HK-2 (cell line): ENCODE measurements at regions not wholly inside any gene's neighbourhood (a gene's known extent, or its start where the extent isn't known, plus 50 kb on each side); places are given as distances from the start of the nearest gene placed in this dataset.

Source experiments
- DNase-seq: peaks from one replicate; pipeline ENCODE4 v3.0.0-alpha.2; 2018; ENCODE audit not compliant: unreplicated experiment

DNA sequence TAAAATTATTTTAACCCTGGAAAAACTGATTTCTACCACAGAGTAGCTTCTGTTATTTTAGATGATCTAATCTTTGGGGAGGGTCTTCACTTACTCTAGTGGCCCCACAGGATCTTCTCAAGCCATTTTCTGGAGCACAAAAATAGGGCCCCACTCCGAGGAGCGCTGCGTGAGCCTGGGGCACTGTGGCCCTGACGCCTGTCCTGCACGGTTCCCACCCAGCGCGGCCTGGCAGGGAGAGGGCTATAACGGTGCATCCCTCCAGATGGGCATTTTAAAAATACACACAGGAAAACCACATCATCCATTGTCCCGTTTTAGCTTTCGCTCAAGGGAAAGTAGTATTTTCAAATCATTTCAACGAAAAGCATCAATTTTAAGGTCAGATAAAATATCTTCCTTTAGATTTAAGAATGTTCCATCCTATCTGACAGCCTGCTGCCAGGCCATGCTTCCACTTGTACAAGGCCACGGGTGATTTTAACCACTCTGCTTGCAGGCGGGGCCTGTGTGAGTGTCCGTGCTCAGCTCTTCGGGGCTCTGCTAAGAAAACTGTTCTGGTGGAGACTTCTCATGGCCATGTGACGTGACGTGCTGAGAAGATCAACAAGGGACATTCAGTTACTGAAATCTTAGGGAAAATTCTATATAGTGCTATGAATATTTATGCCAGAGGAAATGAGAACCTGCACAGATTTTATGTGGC lies 683.8 kb upstream of the SGCG start:
- no peak for DNase-seq

DNA sequence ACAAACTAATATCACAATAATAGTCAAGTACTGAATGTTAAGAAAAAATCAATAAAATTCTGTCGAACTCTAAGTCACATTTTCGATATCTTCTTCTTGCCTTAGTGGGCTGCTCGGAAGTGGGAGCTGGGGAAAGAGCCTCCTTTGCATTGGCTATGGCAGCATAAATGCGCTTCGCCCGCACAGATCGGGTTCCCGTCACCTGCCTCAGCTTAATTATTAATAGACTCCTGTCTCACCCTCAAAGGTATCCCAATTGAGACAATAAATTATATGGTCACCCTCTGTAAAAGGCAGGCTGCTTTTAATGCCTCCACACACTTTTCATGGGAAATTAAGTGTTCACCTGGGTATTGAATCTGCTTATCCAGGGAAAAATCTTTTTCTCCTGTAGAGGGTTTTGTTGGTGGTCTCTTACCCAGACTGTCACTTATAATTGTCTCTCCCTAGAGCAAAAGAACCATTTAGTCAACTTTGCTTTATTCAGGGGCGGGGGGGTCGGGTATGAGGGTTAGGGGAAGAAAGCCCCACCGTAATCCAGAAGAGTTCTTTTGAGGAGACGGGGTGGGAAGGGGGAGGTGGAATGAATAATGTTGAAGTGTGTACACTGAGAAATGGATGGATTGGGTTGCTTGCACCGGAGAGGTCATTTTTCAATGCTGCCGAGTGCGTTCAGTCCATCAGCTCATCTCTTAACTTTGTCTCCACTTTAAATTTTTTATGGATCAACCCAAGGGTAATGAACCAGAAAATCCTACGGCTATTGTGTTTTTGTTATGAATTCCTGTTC lies 682.6 kb upstream of the SGCG start:
- DNase-seq = no peak

DNA sequence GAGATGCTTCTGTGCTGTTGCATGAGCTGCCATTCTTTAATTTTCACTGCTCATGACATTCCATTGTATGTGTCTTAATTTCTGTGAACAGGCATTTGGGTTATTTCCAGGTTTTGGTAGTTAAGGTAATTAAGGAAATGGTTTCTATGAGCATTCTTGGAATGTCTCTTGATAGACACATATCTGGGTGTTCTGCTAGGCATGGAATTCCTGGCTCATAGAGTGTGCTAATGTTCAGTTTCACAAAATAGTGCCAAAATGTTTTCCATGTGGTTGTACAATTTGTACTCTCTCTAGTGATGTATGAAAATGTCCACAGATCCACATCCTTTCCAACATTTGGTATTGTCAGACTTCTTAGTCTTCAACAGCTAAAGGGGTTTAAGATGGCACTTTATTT lies 680.9 kb upstream of the SGCG start:
- DNase-seq = no peak

DNA sequence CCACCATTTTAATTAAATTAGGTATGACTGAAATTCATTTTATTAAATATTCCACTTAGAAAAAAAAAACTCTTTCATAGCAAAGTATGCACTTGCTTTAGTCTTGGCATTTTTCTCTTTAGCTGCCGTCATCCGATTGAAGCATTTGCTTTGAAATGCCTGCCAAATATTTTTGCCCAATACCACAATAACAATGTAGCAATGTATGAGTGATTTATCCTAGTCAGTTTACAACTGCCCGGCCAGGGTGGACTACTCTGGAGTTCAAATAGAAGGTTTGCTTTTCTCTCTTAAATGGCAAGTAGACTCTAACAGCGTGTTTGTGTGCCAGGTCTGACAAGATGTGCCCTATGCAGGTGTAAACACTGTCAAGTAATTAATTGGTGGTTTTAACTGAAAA lies 675.3 kb upstream of the SGCG start:
- no peak for DNase-seq

DNA sequence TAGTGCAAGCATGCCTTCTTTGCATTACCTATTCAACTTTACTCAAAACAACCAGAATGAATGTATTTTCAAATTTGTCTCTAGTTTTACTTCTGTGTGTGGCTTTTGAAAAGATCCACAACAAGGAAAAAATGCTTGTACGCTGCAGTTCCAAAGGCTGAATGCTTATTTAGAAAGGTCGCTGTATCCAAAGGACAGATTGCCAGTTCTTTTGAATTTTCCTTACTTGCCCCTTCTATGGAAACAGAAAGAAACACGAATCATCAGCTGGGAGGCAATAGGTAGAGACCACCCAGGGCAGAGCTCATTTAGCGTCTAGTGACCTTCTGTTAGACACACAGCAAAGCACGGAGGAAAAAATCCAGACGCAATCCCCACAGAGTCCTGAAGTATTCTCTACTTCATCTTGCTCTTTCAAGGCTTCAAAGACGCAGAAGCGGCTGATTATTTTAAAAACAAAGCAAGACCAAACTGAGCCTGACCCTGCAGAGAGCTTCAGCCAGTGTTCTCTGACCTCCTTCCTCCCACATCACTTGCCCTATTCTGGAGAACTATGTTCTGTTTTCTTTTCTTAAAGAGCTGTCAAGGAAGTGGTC lies 674.6 kb upstream of the SGCG start:
- DNase-seq = no peak

DNA sequence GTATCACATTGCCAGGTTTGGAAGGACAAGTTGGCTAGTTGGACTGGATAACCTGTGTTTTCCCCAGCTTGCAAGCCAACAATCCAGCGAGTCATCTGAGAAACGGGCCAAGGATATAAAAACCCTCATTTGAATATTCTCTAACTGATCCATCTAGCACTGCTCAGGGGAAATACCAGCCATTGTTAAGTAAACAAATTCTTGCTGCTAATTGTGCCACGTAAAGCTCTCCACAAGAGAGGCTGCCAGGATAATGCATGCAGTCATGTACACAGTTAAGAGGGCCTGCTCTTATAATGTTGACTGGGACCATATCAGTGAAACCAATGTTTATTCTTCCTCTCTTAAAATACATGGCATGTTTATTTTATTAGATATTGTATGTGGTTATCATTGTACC lies 663.2 kb upstream of the SGCG start:
- DNase-seq = no peak

DNA sequence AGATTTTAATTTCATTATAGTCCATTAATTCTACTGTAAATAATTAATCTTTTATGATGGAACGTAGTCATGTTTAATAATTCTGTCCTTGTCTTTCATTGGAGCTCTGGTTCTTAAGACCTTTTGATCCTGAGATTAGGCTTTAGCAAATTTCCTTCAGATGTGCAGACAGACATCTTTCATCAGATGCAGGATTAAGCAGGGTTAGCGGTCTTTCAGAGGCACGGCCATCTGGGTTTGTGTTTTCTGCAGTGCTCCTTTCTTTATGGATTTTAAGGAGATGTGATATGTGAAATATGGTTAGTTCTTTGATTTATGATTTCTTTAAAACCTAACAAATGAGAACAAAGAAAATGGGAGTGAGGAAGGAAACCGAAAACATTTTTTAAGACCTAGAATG lies 643.9 kb upstream of the SGCG start:
- no peak for DNase-seq

DNA sequence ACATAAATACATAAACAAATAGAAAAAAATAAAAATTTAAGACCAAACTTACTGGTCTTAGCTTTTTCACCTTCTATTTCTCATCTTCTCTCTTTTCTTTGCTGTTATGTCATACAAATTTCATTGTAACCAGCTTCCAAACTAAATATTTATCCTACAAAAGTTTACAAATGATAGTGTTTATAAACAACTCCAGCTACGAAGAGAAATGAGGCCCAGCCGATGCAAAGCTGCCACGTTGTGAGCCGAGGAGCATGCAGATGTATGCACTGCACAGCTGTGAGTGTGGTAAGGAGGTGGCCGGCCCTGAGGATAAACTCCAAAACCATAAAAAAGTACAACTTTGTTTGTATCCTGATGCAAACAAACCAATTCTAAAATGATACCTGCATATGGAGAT lies 642.4 kb upstream of the SGCG start:
- DNase-seq = no peak

DNA sequence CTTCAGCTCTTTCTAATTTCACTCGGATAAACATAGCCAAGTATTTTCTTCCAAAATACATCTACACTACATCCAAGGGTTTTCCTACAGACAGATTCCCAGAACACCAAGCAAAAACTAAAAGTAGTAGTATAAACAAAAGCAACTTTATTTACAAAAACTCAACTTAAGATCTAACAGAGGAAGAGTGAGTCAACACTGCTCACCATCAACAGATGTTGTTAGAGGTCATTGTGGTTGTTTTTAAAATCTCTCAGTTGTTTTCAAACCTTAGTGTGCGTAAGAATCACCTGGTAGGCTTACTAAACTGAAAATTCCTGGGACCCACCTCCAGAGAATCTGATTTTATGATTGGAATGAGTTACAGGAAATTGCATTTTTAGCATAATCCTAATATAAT lies 631.7 kb upstream of the SGCG start:
- DNase-seq = no peak

DNA sequence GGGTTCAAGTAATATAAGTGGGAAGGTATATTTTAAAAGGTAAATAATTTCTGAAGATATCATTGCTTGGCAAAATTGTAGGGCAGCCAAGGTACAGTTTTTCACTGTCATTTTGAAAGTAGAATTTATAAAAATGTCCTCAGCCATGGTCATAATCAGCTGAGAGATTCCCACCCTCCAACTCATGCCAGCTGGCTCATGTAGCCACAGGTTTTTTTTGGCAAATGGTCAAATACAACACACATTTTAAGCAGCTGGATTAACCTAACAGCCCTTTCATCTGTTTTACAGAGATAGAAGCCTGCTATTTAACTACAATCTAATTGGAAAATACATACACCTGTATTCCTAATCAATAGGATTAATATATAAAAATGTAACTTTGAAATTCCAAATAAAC lies 619.2 kb upstream of the SGCG start:
- no peak for DNase-seq

DNA sequence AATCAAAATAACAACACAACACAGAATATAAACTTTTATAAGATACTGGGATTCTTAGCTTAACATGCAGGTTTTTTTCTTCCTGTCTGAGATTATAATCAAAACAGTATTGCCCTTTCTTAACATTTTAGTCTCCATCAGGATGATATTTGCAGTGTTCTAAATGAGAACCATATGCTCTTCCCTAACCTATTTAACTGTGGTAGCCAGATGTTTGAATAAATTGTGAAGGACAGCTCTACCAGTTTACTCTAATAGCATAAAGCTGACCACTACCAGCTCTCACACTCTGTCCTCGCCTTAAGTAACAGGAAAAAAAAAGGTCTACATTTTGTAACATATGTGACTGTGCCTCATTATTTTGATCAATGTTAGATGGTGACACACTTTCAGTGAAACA lies 618.7 kb upstream of the SGCG start:
- no peak for DNase-seq

DNA sequence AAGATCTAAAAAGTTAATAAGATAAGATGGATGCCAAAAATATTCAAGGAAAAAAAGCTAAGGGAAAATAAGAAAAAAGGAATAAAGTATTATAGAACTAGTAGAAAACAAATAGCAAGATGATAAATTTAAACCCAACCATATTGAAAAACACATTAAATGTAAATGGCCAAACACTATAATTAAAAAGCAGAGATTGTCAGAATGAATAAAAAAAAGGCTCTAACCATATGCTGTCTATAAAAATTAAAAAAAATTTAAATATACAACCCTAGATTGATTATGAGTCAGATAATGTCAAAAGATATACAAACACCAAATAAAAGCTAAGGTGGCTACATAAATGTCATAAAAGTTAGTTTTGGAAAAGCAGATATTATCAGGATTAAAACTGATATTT lies 617.5 kb upstream of the SGCG start:
- DNase-seq = no peak

DNA sequence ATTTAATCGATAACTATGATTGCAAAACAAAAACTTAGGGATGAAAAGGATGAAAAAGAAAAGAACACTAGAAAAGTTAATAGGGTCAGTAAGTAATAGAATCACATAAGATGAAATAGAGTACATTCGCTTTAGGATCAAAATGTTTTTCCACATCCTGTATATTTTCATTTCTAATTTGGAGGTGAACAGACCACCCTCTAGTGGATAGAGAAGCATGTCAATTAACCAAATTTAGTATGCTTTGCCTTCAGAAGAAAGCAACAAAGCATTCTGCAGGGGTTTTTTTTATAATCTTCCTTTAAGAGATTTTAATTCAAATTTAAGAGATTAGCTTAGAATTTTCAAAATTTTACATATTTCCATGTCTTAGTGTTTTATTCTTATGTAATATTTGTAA lies 611.0 kb upstream of the SGCG start:
- no peak for DNase-seq

DNA sequence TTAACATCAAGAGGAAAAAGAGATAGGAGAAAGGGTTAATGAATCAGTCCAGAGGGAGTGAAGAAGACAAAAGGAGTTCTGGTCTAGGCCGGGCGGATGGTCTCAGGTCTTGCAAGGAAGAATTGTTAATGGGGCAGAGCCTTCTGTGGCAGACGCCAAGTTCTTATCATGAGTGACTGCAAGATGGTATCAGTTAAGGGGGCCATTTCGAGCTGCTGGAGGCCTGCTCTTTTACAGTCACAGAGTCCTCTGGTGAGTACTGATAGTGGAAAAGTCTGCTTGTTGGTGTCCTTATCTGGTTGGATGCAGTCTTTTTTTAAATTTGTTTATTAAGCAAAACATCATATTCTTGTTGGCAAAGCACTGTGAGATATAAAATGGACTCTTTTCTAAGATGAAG lies 590.9 kb upstream of the SGCG start:
- no peak for DNase-seq

DNA sequence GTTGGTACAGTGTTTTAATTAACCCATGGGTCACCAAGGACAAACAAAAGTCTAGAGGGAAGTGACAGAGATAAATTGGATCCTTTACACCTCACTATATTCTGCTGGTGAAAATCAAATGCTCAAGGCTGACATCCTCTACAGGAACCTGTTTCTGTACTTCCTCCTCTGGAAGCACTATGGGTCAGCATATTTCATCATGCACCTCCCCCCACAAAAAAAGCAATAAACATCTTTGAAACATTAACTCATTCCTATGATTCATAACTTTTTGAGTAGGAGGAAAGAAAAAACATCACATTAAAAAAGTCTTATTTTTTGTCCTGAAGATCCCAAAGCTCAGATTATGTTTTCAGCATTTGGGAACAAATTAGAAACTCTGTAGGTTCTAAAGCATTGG lies 588.3 kb upstream of the SGCG start:
- DNase-seq = no peak

DNA sequence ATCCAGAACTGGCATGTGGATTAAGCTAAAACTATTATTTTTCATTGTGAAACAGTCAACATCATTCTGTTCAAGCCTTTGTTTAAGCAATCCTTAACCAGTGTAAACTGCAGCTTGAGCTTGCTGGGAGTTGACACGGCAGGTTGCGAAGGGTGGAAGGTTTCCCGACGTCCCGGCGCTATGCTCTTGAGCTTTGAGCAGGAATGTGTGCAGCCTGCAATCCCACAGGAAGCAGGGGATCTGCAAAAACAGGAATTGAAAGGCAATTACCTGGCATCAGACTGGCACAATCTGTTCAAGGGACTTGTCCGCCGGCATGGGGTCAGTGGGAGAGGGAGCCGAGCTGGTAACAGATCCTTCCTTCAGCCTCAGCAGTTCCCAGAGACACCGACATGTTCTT lies 586.7 kb upstream of the SGCG start:
- DNase-seq = no peak

DNA sequence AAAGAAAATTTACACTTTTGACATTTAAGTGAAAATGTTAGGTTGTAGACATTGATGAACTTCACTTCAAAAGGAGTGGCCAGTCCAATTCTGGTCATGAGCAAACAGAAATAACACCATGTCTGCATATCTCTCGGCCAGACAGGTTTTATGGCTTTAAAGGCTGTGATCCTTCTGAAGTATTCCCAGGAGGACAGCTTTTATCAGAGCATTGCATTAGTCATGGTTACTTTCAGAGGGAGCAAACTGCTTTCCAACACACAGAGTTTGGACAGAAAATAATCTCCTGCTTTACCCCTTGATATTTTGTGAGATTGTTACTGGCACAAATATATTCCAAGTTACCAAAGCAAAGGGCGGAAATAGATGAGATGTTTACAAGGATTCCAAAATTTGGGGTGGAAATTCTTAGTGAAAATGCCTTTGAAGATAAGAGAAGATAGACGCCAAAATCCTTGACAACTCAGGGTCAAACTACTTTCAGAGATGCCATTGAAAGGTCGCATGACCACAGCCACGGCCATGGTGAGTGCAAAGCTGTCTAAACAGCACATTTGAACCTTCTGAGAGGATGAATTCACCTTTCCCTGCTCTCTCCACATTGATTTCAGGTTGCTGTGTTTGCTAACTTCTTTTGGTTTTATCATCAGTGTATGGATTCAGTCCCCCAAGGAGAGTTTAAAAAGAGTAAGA lies 584.5 kb upstream of the SGCG start:
- no peak for DNase-seq

DNA sequence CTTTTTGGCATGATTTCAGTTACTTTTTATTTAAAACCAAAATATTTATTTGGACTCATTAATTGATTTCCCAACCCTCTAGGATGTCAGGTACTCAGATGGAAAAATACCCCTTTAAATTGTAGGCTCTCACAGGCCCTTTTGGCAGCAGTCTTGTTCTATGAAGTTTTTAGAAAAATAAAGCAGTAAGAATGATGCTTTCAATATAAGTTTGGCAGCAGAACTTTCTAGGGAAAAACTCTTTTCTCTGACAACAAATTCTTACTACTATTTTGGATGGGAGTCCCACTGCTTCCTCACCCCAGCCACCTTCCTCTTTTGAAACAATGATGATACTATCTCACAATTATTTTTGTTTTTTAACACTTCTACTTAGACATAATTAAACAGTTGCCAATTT lies 581.6 kb upstream of the SGCG start:
- DNase-seq = no peak

DNA sequence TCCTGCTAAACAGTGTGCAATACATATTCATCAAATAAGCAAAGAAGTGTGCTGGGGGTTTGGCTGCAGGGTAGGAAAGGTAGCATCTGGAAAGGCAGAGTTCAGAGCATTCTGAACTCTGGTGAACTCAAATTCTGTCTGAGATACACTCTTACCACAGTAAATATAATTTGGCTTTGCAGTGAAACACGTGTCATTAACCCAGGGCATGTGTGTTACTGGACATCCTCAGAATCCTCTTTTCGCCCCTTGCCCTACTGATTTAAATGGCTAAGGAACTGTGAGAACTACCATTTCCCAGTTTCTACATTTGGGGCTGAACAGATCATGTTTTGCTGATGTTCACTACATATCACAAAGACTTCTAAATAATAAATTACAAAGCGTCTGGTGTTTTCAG lies 562.8 kb upstream of the SGCG start:
- no peak for DNase-seq

DNA sequence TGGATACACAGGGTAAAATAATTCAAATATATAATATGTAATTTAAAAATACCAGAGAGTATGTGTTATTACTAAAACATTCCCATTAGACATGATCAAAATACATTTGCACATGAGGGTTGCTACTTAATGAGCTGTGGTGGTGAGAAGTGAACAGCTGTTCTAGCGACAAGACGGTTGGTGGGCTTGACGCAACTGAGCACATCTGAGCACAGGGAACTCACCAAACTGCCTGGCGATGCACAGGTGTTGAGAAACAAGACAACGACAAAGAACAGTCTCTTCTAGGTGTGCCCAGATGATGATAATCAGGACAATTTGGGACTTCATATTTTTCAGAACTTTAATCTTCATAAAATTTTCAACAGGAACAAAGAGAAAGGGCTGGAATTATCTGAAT lies 555.1 kb upstream of the SGCG start:
- DNase-seq = no peak

DNA sequence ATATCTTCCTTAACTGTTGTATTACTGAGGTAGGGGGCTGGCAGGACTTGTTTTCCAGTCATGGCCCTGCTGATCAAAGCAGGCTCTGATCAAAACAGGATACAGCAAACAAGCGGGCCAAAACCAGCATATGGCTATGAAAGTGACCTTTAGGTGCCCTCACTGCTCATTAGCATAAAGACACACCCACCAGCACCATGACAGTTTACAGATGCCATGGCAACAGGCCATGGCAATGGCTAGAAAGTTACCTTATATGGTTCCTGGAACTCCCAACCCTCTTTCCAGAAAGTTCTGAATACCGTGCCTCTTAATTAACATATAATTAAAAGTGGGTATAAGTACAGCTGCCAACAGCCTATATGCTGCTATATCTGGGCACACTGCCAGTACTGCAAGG lies 551.4 kb upstream of the SGCG start:
- DNase-seq = no peak

DNA sequence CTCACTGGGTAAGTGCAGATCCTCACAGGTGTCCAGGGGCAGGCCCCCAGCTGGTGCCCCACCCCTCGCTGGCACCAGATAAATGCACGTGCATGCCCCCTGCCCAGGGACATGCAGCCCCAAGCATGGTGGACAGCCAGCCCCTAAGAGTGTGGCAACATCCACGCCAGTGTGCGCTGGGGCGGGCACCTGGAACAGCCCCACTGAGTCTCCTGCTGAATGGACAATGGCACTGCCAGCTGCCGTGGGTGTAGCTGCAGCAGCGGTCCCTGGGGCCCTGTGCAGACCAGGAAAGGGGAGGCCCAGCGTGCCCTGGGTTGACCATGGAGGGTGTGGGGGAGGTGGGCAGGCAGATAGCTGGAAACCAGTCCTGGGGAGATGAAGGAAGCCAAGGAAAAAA lies 538.7 kb upstream of the SGCG start:
- DNase-seq = no peak

DNA sequence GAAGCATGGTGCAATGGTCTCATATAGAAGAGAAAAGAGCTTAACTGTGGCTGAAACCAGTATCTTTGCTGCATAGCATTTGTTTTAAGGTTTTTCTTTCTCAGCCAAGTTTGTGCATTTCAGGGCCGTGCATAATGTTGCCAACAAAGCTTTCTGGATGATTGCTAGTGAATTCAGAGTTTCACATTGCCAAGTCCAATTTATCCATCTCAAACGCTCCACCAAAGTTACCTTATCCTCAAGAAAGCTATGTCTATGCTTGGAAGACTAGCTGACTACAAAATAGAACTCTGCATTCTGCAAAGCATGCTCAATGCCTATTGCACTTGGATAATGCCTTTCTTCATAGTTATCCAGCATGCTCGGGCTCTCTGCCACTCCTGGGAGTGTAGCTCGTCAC lies 535.8 kb upstream of the SGCG start:
- no peak for DNase-seq
